H9 (cell line): ENCODE measurements at regions not wholly inside any gene's neighbourhood (a gene's known extent, or its start where the extent isn't known, plus 50 kb on each side); places are given as distances from the start of the nearest gene placed in this dataset.

Experiments used
- DNase-seq: peaks from one replicate; pipeline ENCODE4 v3.0.0-alpha.2; 2017
- H2AFZ ChIP-seq: one replicate; pipeline ENCODE4 v1.6.1; 2013; ENCODE audit warnings: mild to moderate bottlenecking, low read length, control low read depth, moderate library complexity
- H2AK5ac ChIP-seq: 2 replicates; pipeline ENCODE4 v1.6.1; 2013; ENCODE audit warnings: low read length, control low read depth, mixed read lengths; ENCODE audit not compliant: insufficient read length
- H2BK120ac ChIP-seq: one replicate; pipeline ENCODE4 v1.6.1; 2013; ENCODE audit warnings: low read depth, mild to moderate bottlenecking, low read length, control low read depth, inconsistent platforms; ENCODE audit not compliant: poor library complexity, severe bottlenecking
- H2BK12ac ChIP-seq: 2 replicates; pipeline ENCODE4 v1.6.1; 2013; ENCODE audit warnings: low read length, control low read depth, mixed read lengths, low read depth; ENCODE audit not compliant: insufficient read length
- H2BK15ac ChIP-seq: 2 replicates; pipeline ENCODE4 v1.6.1; 2013; ENCODE audit warnings: low read depth, low read length, control low read depth
- H2BK20ac ChIP-seq: one replicate; pipeline ENCODE4 v1.6.1; 2013; ENCODE audit warnings: low read depth, mild to moderate bottlenecking, low read length, control low read depth, inconsistent platforms; ENCODE audit not compliant: poor library complexity, severe bottlenecking
- H2BK5ac ChIP-seq: 2 replicates; pipeline ENCODE4 v1.6.1; 2013; ENCODE audit warnings: low read length, control low read depth, mixed read lengths; ENCODE audit not compliant: insufficient read length
- H3K14ac ChIP-seq: 2 replicates; pipeline ENCODE4 v1.6.1; 2013; ENCODE audit warnings: low read length, control low read depth; ENCODE audit not compliant: insufficient read depth
- H3K18ac ChIP-seq: 2 replicates; pipeline ENCODE4 v1.6.1; 2013; ENCODE audit warnings: low read depth, mild to moderate bottlenecking, mixed read lengths, low read length, control low read depth; ENCODE audit not compliant: insufficient read length
- H3K23ac ChIP-seq: 2 replicates; pipeline ENCODE4 v1.6.1; 2013; ENCODE audit warnings: low read length, control low read depth, mixed read lengths, low read depth; ENCODE audit not compliant: insufficient read length
- H3K23me2 ChIP-seq: 2 replicates; pipeline ENCODE4 v1.6.1; 2013; ENCODE audit warnings: low read depth, mild to moderate bottlenecking, mixed read lengths, low read length, control low read depth; ENCODE audit not compliant: insufficient read length, poor library complexity, severe bottlenecking
- H3K27ac ChIP-seq: 2 replicates; pipeline ENCODE4 v1.5.1; 2013; ENCODE audit warnings: low read length, control low read depth, mixed read lengths, low read depth; ENCODE audit not compliant: insufficient read length
- H3K27me3 ChIP-seq: 2 replicates; pipeline ENCODE4 v1.6.1; 2013; ENCODE audit warnings: low read length, control low read depth, inconsistent platforms; ENCODE audit not compliant: insufficient read depth
- H3K4ac ChIP-seq: 2 replicates; pipeline ENCODE4 v1.6.1; 2013; ENCODE audit warnings: low read depth, mild to moderate bottlenecking, control low read depth, inconsistent platforms, low read length, moderate library complexity
- H3K4me1 ChIP-seq: 2 replicates; pipeline ENCODE4 v1.6.1; 2013; ENCODE audit warnings: low read length, control low read depth, inconsistent platforms; ENCODE audit not compliant: insufficient read depth
- H3K4me2 ChIP-seq: 2 replicates; pipeline ENCODE4 v1.6.1; 2013; ENCODE audit warnings: low read length, control low read depth, mixed read lengths; ENCODE audit not compliant: insufficient read length, insufficient read depth
- H3K56ac ChIP-seq: 2 replicates; pipeline ENCODE4 v1.6.1; 2013; ENCODE audit warnings: low read depth, mild to moderate bottlenecking, mixed read lengths, low read length, control low read depth; ENCODE audit not compliant: insufficient read length
- H3K79me1 ChIP-seq: 2 replicates; pipeline ENCODE4 v1.6.1; 2013; ENCODE audit warnings: low read depth, mild to moderate bottlenecking, moderate library complexity, low read length, control low read depth, inconsistent platforms; ENCODE audit not compliant: insufficient read depth, poor library complexity, severe bottlenecking
- H3K79me2 ChIP-seq: 2 replicates; pipeline ENCODE4 v1.6.1; 2013; ENCODE audit warnings: low read length, control low read depth, inconsistent platforms; ENCODE audit not compliant: insufficient read depth
- H3K9ac ChIP-seq: 2 replicates; pipeline ENCODE4 v1.6.1; 2013; ENCODE audit warnings: low read length, control low read depth, mixed read lengths; ENCODE audit not compliant: insufficient read length; ENCODE audit errors: extremely low read depth
- H3K9me3 ChIP-seq: one replicate; pipeline ENCODE4 v1.6.1; 2013; ENCODE audit warnings: low read depth, low read length, inconsistent platforms; ENCODE audit not compliant: control insufficient read depth
- H3T11ph ChIP-seq: one replicate; pipeline ENCODE4 v1.6.1; 2013; ENCODE audit warnings: mild to moderate bottlenecking, low read length, control low read depth, inconsistent platforms
- H4K20me1 ChIP-seq: one replicate; pipeline ENCODE4 v1.6.1; 2013; ENCODE audit not compliant: control insufficient read depth, insufficient read length, insufficient read depth
- H4K5ac ChIP-seq: 2 replicates; pipeline ENCODE4 v1.6.1; 2013; ENCODE audit warnings: low read depth, mild to moderate bottlenecking, mixed read lengths, low read length, control low read depth; ENCODE audit not compliant: insufficient read length
- H4K8ac ChIP-seq: replicated peaks from 2 replicates; pipeline ENCODE4 v1.6.1; 2013; ENCODE audit warnings: low read length, control low read depth, mixed read lengths, low read depth; ENCODE audit not compliant: insufficient read length
- H4K91ac ChIP-seq: 2 replicates; pipeline ENCODE4 v1.6.1; 2013; ENCODE audit warnings: low read depth, mild to moderate bottlenecking, moderate library complexity, mixed read lengths, low read length, control low read depth; ENCODE audit not compliant: insufficient read length
- H3K27ac Mint-ChIP-seq, 3 experiments: 2 replicates in 2 of 3; 3 replicates in 1 of 3; pipeline ENCODE4 v1.8.0; 2020 to 2021; ENCODE audit warnings: mixed read lengths in 3 of 3, mild to moderate bottlenecking in 1 of 3, moderate library complexity in 1 of 3
- H3K27me3 Mint-ChIP-seq: 2 replicates; pipeline ENCODE4 v1.8.0; 2021; ENCODE audit warnings: low read depth, mild to moderate bottlenecking, moderate library complexity, mixed read lengths
- H3K36me3 Mint-ChIP-seq, 3 experiments: 2 replicates in 2 of 3; 3 replicates in 1 of 3; pipeline ENCODE4 v1.8.0; 2020 to 2021; ENCODE audit warnings: low read depth in 3 of 3, mixed read lengths in 3 of 3; ENCODE audit not compliant: insufficient read depth in 1 of 3
- H3K4me1 Mint-ChIP-seq, 2 experiments: 2 replicates each; pipeline ENCODE4 v1.8.0; 2020; ENCODE audit warnings: mixed read lengths in 2 of 2
- H3K4me3 Mint-ChIP-seq, 2 experiments: 2 replicates in 1 of 2; 3 replicates in 1 of 2; pipeline ENCODE4 v1.8.0; 2020 to 2021; ENCODE audit warnings: mild to moderate bottlenecking in 2 of 2, mixed read lengths in 2 of 2, moderate library complexity in 1 of 2
- H3K9me3 Mint-ChIP-seq, 2 experiments: 2 replicates in 1 of 2; 3 replicates in 1 of 2; pipeline ENCODE4 v1.8.0; 2020; ENCODE audit warnings: mild to moderate bottlenecking in 2 of 2, mixed read lengths in 2 of 2, moderate library complexity in 1 of 2
- WGBS: extraction: QIAGEN DNeasy Blood & Tissue Kit; methylation state at CpG from one replicate; pipeline ENCODE4 v1.1.7; 2013; ENCODE audit warnings: missing lambda C conversion rate, low lambda C conversion rate, mixed read lengths; ENCODE audit not compliant: insufficient read length; ENCODE audit errors: extremely low coverage; 5-methylcytosine and 5-hydroxymethylcytosine counted together
- TF ChIP-seq, protein P1 (sequence below): fragments of 200-600 bp; sonication (generic); conservative IDR thresholded peaks from 3 replicates; pipeline ENCODE4 v1.8.0; 2021; ENCODE audit warnings: antibody characterized with exemption, mild to moderate bottlenecking

GRCh38 chr17:34125921-34126320 lies 129.2 kb upstream of the CCL2 start:
- no peak overlapping the region for H2BK20ac ChIP-seq
- no peak overlapping the region for H3K9ac ChIP-seq
- no peak overlapping the region for H3K56ac ChIP-seq
- TF ChIP-seq, protein P1, sequence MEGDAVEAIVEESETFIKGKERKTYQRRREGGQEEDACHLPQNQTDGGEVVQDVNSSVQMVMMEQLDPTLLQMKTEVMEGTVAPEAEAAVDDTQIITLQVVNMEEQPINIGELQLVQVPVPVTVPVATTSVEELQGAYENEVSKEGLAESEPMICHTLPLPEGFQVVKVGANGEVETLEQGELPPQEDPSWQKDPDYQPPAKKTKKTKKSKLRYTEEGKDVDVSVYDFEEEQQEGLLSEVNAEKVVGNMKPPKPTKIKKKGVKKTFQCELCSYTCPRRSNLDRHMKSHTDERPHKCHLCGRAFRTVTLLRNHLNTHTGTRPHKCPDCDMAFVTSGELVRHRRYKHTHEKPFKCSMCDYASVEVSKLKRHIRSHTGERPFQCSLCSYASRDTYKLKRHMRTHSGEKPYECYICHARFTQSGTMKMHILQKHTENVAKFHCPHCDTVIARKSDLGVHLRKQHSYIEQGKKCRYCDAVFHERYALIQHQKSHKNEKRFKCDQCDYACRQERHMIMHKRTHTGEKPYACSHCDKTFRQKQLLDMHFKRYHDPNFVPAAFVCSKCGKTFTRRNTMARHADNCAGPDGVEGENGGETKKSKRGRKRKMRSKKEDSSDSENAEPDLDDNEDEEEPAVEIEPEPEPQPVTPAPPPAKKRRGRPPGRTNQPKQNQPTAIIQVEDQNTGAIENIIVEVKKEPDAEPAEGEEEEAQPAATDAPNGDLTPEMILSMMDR = no peak
- H3K18ac ChIP-seq = no peak overlapping the region
- no peak overlapping the region for H2BK12ac ChIP-seq
- H3K27me3 ChIP-seq = no peaks in the 10 kb centered on the region
- no peaks in the 10 kb centered on the region for H3K79me1 ChIP-seq
- no peaks in the 10 kb centered on the region for H3K9me3 Mint-ChIP-seq
- DNase-seq = no peak
- no peak overlapping the region for H3K4ac ChIP-seq
- H3K27ac Mint-ChIP-seq = no peak overlapping the region
- no peaks in the 10 kb centered on the region for H3K23me2 ChIP-seq
- H2BK120ac ChIP-seq = no peak overlapping the region
- H3K36me3 Mint-ChIP-seq = no peaks in the 10 kb centered on the region; a peak in 1 of 7 replicates
- H2AFZ ChIP-seq = no peak overlapping the region
- no peak overlapping the region for H3K23ac ChIP-seq
- H3K79me2 ChIP-seq = no peaks in the 10 kb centered on the region
- peaks cover 2% of the 10 kb centered on the region; the same call in 1 of the 2 replicates for H3K27me3 Mint-ChIP-seq
- H3K4me2 ChIP-seq = no peak overlapping the region
- H3K27ac ChIP-seq = no peak overlapping the region
- H3K4me3 Mint-ChIP-seq = no peak overlapping the region
- H3T11ph ChIP-seq = no peak overlapping the region
- no peak overlapping the region for H2BK5ac ChIP-seq
- no peaks in the 10 kb centered on the region for H3K4me1 ChIP-seq
- no peak overlapping the region for H2AK5ac ChIP-seq
- WGBS = no CpG with 5 or more reads among the region's 3 CpGs
- no peak overlapping the region for H4K91ac ChIP-seq
- peaks cover 4 to 7% of the 10 kb centered on the region in 2 experiments for H3K4me1 Mint-ChIP-seq
- H4K5ac ChIP-seq = no peak overlapping the region
- no peaks in the 10 kb centered on the region for H4K20me1 ChIP-seq
- no peak overlapping the region for H4K8ac ChIP-seq
- no peak overlapping the region for H3K14ac ChIP-seq
- H2BK15ac ChIP-seq = no peak overlapping the region
- no peaks in the 10 kb centered on the region for H3K9me3 ChIP-seq
